Activated naive CD8-positive, alpha-beta T cell treated with anti-CD3 and anti-CD28 coated beads, Interleukin-2, amount 10 ng/mL, durations not matched to agents 7 days and 5 days (primary cell): ENCODE measurements at regions not wholly inside any gene's neighbourhood (a gene's known extent, or its start where the extent isn't known, plus 50 kb on each side); places are given as distances from the start of the nearest gene placed in this dataset.

Experiments used
- ATAC-seq: fragments of 150-1000 bp; cut with Tn5 transposase; one replicate; pipeline ENCODE4 v1.10.0; 2021; ENCODE audit warnings: low read depth, moderate library complexity
- POLR2A ChIA-PET: fragments of 350-600 bp; sonication (Branson Sonifier 250); formaldehyde crosslinking; loops from one replicate; lab custom pipeline; 2021; ENCODE audit warnings: antibody characterized with exemption; lab: Charles Lee
- DNase-seq: peaks from one replicate; pipeline ENCODE4 v3.0.0; 2021
- H3K27ac Mint-ChIP-seq: one replicate; pipeline ENCODE4 v1.8.0; 2022; ENCODE audit warnings: mild to moderate bottlenecking, mixed read lengths
- H3K27me3 Mint-ChIP-seq: one replicate; pipeline ENCODE4 v1.8.0; 2022; ENCODE audit warnings: mild to moderate bottlenecking, moderate library complexity, mixed read lengths
- H3K36me3 Mint-ChIP-seq: one replicate; pipeline ENCODE4 v1.8.0; 2021; ENCODE audit warnings: mild to moderate bottlenecking, mixed read lengths
- H3K4me1 Mint-ChIP-seq: one replicate; pipeline ENCODE4 v1.8.0; 2021; ENCODE audit warnings: mixed read lengths
- H3K4me3 Mint-ChIP-seq: one replicate; pipeline ENCODE4 v1.8.0; 2022; ENCODE audit warnings: mild to moderate bottlenecking, moderate library complexity, mixed read lengths
- H3K9me3 Mint-ChIP-seq: one replicate; pipeline ENCODE4 v1.8.0; 2021; ENCODE audit warnings: mixed read lengths

GRCh38 chr16:6360641-6361040, 972.0 kb upstream of the RBFOX1 start:
- no peak for DNase-seq
- H3K36me3 Mint-ChIP-seq = no peaks in the 10 kb centered on the region
- H3K4me1 Mint-ChIP-seq = no peaks in the 10 kb centered on the region
- POLR2A ChIA-PET = no interaction called here
- H3K9me3 Mint-ChIP-seq = peaks cover 3% of the 10 kb centered on the region
- H3K27me3 Mint-ChIP-seq = no peaks in the 10 kb centered on the region
- ATAC-seq = no peak
- H3K27ac Mint-ChIP-seq = no peak overlapping the region
- H3K4me3 Mint-ChIP-seq = no peak overlapping the region

DNA sequence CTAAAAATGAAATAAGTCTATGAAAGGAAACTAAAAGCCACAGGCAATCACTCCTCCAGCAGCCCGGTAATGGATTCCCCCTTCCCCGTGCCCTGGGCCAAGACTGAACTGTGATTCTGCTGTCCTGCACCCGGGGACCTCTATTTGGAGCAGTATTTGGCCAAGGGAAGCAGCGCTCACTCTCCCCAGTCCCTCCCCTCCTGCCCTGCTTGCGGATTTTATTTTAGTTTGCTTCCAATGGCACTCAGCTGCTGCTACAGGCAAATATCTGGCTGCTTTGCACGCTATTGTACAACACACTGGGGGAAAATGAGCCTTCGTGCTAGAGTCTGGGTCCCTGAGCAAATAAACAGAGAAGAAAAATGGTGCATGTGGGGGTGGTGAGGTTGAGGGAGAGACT, 975.7 kb upstream of the RBFOX1 start:
- POLR2A ChIA-PET = no interaction called here
- ATAC-seq = no peak

GRCh38 chr16:6349725-6350124, 982.9 kb upstream of the RBFOX1 start:
- DNase-seq (no peak), ATAC-seq (no peak)
- Mint-ChIP-seq H3K4me1 (no peaks in the 10 kb centered on the region), H3K36me3 (no peaks in the 10 kb centered on the region), H3K27ac (no peak overlapping the region), H3K9me3 (peaks cover 8% of the 10 kb centered on the region), H3K4me3 (no peak overlapping the region), H3K27me3 (no peaks in the 10 kb centered on the region)
- POLR2A ChIA-PET = no interaction called here

More for the DNA sequence above, 975.7 kb upstream of the RBFOX1 start:
- peaks cover 8% of the 10 kb centered on the region for H3K9me3 Mint-ChIP-seq
- no peaks in the 10 kb centered on the region for H3K4me1 Mint-ChIP-seq
- H3K4me3 Mint-ChIP-seq = no peak overlapping the region
- DNase-seq = no peak
- no peaks in the 10 kb centered on the region for H3K27me3 Mint-ChIP-seq
- H3K36me3 Mint-ChIP-seq = no peaks in the 10 kb centered on the region
- no peak overlapping the region for H3K27ac Mint-ChIP-seq

DNA sequence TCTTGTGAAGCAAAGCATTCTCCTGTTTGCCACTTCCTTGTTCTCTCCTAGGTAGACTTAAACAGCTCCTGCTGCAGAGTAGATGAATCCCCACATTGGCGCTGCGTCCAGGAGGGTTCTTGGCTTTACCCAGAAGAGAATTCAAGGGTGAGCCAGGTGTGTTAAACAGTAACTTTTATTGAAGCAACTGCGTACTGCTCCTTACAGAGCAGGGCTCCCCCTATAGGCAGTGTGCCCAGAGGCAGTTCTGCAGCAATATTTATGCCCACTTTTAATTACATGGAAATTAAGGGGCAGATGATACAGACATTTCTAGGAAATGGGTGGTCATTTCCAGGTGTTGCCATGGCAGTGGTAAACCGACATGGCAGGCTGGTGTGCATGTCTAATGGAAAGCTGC, 987.6 kb upstream of the RBFOX1 start:
- no peak for ATAC-seq
- Mint-ChIP-seq H3K27me3 (no peaks in the 10 kb centered on the region), H3K36me3 (no peaks in the 10 kb centered on the region), H3K4me1 (no peaks in the 10 kb centered on the region), H3K27ac (no peak overlapping the region), H3K4me3 (no peak overlapping the region), H3K9me3 (peaks cover 8% of the 10 kb centered on the region)
- POLR2A ChIA-PET = no interaction called here
- DNase-seq = no peak

- Mint-ChIP-seq H3K27ac (no peak overlapping the region), H3K9me3 (peaks cover 11% of the 10 kb centered on the region), H3K4me3 (no peak overlapping the region), H3K4me1 (no peaks in the 10 kb centered on the region), H3K36me3 (no peaks in the 10 kb centered on the region), H3K27me3 (no peaks in the 10 kb centered on the region)
- no peak for DNase-seq
- ATAC-seq = no peak
- POLR2A ChIA-PET = no interaction called here
Observed at GRCh38 chr16:6343157-6343556, 989.5 kb upstream of the RBFOX1 start.

DNA sequence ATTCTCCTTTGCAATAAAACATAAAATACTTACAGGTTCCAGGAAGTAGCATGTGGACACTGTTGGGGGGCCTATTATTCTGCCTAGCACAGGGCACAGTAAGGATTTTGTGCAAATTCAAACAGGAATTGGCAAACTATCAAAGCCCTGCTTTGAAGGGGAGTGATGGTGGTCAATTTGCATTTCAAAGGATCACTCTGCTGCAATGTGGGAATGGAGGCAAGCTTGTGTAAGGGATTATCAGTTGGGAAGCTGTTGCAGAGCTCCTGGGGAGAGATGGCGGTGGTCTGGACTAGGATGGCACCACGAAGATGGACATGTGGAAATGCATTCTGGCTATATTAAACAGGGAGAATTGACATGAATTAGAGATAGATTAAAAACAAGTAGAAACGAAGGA, 990.7 kb upstream of the RBFOX1 start:
- no peak overlapping the region for H3K4me3 Mint-ChIP-seq
- H3K27ac Mint-ChIP-seq = no peak overlapping the region
- peaks cover 11% of the 10 kb centered on the region for H3K9me3 Mint-ChIP-seq
- ATAC-seq = no peak
- no peaks in the 10 kb centered on the region for H3K36me3 Mint-ChIP-seq
- no peaks in the 10 kb centered on the region for H3K4me1 Mint-ChIP-seq
- H3K27me3 Mint-ChIP-seq = no peaks in the 10 kb centered on the region
- DNase-seq = no peak
- POLR2A ChIA-PET = no interaction called here

GRCh38 chr16:6335072-6335471, 997.6 kb upstream of the RBFOX1 start:
- no peak for DNase-seq
- Mint-ChIP-seq H3K36me3 (no peaks in the 10 kb centered on the region), H3K4me3 (no peak overlapping the region), H3K27me3 (no peaks in the 10 kb centered on the region), H3K9me3 (peaks cover 8% of the 10 kb centered on the region), H3K27ac (no peak overlapping the region), H3K4me1 (no peaks in the 10 kb centered on the region)
- POLR2A ChIA-PET = no interaction called here
- ATAC-seq = no peak

DNA sequence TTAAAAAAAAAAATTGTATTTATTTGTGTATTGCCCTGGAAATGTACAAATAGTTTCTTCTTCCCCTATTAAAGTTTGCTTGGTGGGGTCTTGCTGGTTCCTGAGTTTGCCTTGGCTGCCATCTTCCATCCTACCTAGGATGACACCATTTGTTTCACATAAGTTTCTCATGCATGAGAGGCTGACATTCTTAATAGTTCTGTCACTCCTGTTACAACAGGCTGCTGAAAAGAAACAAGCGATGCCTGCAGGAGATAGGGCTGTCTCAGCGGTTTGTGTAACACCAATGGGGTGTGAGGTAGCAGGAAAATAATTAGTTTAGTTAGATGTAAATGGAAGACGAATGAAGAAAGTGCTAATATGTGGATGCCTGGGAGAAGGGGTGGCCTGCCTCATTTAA, 1000.9 kb upstream of the RBFOX1 start:
- DNase-seq (no peak), ATAC-seq (no peak)
- peaks cover 5% of the 10 kb centered on the region for H3K9me3 Mint-ChIP-seq
- H3K27me3 Mint-ChIP-seq = no peaks in the 10 kb centered on the region
- H3K27ac Mint-ChIP-seq = no peak overlapping the region
- POLR2A ChIA-PET = no interaction called here
- no peaks in the 10 kb centered on the region for H3K4me1 Mint-ChIP-seq
- no peaks in the 10 kb centered on the region for H3K36me3 Mint-ChIP-seq
- no peak overlapping the region for H3K4me3 Mint-ChIP-seq

- H3K36me3 Mint-ChIP-seq = no peaks in the 10 kb centered on the region
- H3K4me3 Mint-ChIP-seq = no peak overlapping the region
- H3K9me3 Mint-ChIP-seq = peaks cover 6% of the 10 kb centered on the region
- no peaks in the 10 kb centered on the region for H3K4me1 Mint-ChIP-seq
- no peak for ATAC-seq
- POLR2A ChIA-PET = no interaction called here
- H3K27me3 Mint-ChIP-seq = no peaks in the 10 kb centered on the region
- H3K27ac Mint-ChIP-seq = no peak overlapping the region
- no peak for DNase-seq
Observed at GRCh38 chr16:6317934-6318333, 1014.7 kb upstream of the RBFOX1 start.

- H3K27ac Mint-ChIP-seq = no peak overlapping the region
- H3K36me3 Mint-ChIP-seq = no peaks in the 10 kb centered on the region
- POLR2A ChIA-PET = no interaction called here
- H3K4me3 Mint-ChIP-seq = no peak overlapping the region
- no peaks in the 10 kb centered on the region for H3K4me1 Mint-ChIP-seq
- H3K27me3 Mint-ChIP-seq = no peaks in the 10 kb centered on the region
- H3K9me3 Mint-ChIP-seq = peaks cover 2% of the 10 kb centered on the region
- DNase-seq = no peak
- ATAC-seq = no peak
Observed at GRCh38 chr16:6309271-6309670, 1023.4 kb upstream of the RBFOX1 start.

DNA sequence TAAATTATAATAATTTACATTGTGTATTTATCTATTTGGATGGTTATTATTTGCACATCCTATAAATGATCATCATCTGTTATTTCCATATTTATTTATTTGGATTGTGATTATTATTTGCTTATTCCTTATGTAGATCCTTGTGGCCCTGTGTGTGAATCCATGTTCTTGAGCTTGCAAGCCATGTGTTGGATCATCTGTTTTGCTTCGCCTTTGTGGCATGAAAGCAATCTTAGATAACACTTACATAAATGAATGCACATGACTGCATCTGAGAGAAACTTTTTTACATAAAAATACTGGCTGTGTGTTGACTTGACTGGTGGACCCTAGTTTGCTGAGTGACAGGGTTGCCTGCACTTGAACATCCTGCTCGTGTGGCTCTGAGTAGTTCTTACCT, 1024.5 kb upstream of the RBFOX1 start:
- ATAC-seq (no peak), DNase-seq (no peak)
- Mint-ChIP-seq H3K9me3 (peaks cover 2% of the 10 kb centered on the region), H3K27ac (no peak overlapping the region), H3K36me3 (no peaks in the 10 kb centered on the region), H3K27me3 (no peaks in the 10 kb centered on the region), H3K4me1 (no peaks in the 10 kb centered on the region), H3K4me3 (no peak overlapping the region)
- POLR2A ChIA-PET = no interaction called here

- Mint-ChIP-seq H3K27me3 (no peaks in the 10 kb centered on the region), H3K4me1 (no peaks in the 10 kb centered on the region), H3K36me3 (no peaks in the 10 kb centered on the region), H3K9me3 (peaks cover 13% of the 10 kb centered on the region), H3K4me3 (no peak overlapping the region), H3K27ac (no peak overlapping the region)
- no peak for DNase-seq
- POLR2A ChIA-PET = no interaction called here
- no peak for ATAC-seq
Observed at GRCh38 chr16:6300523-6300922, 1032.1 kb upstream of the RBFOX1 start.

GRCh38 chr16:6297666-6298410, 1034.8 kb upstream of the RBFOX1 start:
- Mint-ChIP-seq H3K4me1 (no peaks in the 10 kb centered on the region), H3K4me3 (no peak overlapping the region), H3K27me3 (no peaks in the 10 kb centered on the region), H3K9me3 (peaks cover 21% of the 10 kb centered on the region), H3K36me3 (no peaks in the 10 kb centered on the region), H3K27ac (no peak overlapping the region)
- DNase-seq = no peak
- POLR2A ChIA-PET = no interaction called here
- no peak for ATAC-seq

GRCh38 chr16:6286176-6286575, 1046.5 kb upstream of the RBFOX1 start:
- DNase-seq (no peak), ATAC-seq (no peak)
- Mint-ChIP-seq H3K4me3 (no peak overlapping the region), H3K9me3 (peaks cover 6% of the 10 kb centered on the region), H3K27me3 (no peaks in the 10 kb centered on the region), H3K27ac (no peak overlapping the region), H3K36me3 (no peaks in the 10 kb centered on the region), H3K4me1 (no peaks in the 10 kb centered on the region)
- POLR2A ChIA-PET = no interaction called here

DNA sequence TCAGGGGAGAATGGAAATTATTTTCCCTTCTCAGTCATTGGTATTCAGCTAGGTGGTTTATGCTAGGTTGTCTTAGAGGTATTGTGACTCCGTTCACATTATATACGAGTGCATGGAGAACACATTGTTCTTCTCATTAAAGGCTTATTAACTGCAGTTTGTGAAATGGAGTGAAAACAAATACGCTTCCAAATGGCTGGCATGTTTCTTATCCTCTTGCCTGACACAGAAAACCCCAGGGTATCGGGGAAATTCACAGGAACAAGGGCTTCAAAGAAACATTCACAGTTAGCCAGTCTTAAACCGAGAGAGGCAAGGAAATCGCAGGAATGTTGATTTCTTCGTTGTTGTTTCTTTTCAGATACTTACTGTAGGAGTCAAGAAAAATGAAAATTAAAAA, 1047.9 kb upstream of the RBFOX1 start:
- Mint-ChIP-seq H3K9me3 (peaks cover 3% of the 10 kb centered on the region), H3K36me3 (no peaks in the 10 kb centered on the region), H3K27ac (no peak overlapping the region), H3K4me1 (no peaks in the 10 kb centered on the region), H3K27me3 (no peaks in the 10 kb centered on the region), H3K4me3 (no peak overlapping the region)
- POLR2A ChIA-PET = no interaction called here
- no peak for DNase-seq
- ATAC-seq = no peak
